ENCODE measurements at regions not wholly inside any gene's neighbourhood (a gene's known extent, or its start where the extent isn't known, plus 50 kb on each side); places are given as distances from the start of the nearest gene placed in this dataset.
A peak's percentile ranks its signal among the peaks of the same experiment; 100 is the strongest.
"Not testable (repeated sequence)": the region's sequence is repeated elsewhere in the genome, so short reads cannot be mapped to it uniquely, and the experiment has no call there.

GRCh38 chr21:31517664-31518414 lies 141.7 kb upstream of the SOD1 start:
- TF ChIP-seq CTCF (IDR thresholded peaks at IDR 0.05; ENCODE audit: unreplicated experiment) = no peak
- H3K36me3 Mint-ChIP-seq = no peaks in the 10 kb centered on the region
- DNase-seq (ENCODE audit: low spot score in 2 of 2, unreplicated experiment in 2 of 2) = no peak
- peaks cover 28% of the 10 kb centered on the region for H3K4me1 Mint-ChIP-seq
- H3K9me3 Mint-ChIP-seq = no peaks in the 10 kb centered on the region
- H3K4me3 Mint-ChIP-seq = no peak overlapping the region
- H3K27me3 Mint-ChIP-seq (ENCODE audit: low read depth) = no peaks in the 10 kb centered on the region
- peak overlapping the region; percentile 65 for H3K27ac Mint-ChIP-seq

DNA sequence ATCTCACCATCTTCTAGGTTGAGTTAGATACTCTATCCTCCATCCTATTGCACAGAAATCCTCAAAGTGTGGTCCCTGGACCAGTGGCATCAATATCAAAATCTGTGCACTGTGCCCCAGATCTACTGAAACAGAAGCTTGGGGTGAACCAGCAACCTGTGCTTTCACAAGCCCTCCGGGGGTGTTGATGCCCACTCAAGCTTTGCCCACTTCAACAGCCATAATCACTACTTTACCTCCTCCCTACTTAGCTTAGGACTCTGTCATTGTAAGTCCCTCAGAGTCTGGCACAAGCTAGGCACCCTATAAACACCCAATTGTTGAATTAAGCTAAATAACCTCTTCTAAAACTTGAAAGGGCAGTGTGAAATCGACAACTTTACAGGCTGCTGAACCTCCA lies 144.2 kb upstream of the SOD1 start:
- Mint-ChIP-seq H3K27me3 (ENCODE audit: low read depth) (no peaks in the 10 kb centered on the region), H3K4me1 (peaks cover 18% of the 10 kb centered on the region)

DNA sequence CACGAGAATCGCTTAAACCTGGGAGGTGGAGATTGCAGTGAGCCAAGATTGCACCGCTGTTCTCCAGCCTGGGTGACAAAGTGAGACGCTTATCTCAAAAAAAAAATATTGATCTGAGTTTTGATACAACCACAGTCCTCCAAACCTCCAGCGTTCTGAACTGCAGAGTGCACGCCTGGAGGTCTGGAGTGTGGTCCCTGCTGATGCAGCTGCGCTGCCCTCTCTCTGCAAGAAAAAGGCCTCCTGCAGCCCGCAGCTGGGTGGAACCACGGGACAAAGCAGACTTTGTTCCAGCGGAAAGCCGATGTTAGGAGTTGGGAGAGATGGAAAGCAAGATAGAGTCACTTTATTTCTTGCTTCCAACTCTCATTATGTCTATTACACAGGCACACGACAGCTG lies 144.9 kb upstream of the SOD1 start:
- Mint-ChIP-seq H3K4me3 (no peak overlapping the region), H3K9me3 (no peaks in the 10 kb centered on the region), H3K36me3 (no peaks in the 10 kb centered on the region), H3K27me3 (ENCODE audit: low read depth) (no peaks in the 10 kb centered on the region), H3K4me1 (peaks cover 19% of the 10 kb centered on the region), H3K27ac (no peak overlapping the region)
- TF ChIP-seq CTCF (IDR thresholded peaks at IDR 0.05; ENCODE audit: unreplicated experiment) = no peak
- peak in 1 of 2 experiments; percentile 47 for DNase-seq (ENCODE audit: low spot score in 2 of 2, unreplicated experiment in 2 of 2)

More for the DNA sequence above, 144.2 kb upstream of the SOD1 start:
- no peak for DNase-seq (ENCODE audit: low spot score in 2 of 2, unreplicated experiment in 2 of 2)
- no peak overlapping the region for H3K4me3 Mint-ChIP-seq
- no peak overlapping the region for H3K27ac Mint-ChIP-seq
- no peaks in the 10 kb centered on the region for H3K36me3 Mint-ChIP-seq
- no peak for TF ChIP-seq CTCF (IDR thresholded peaks at IDR 0.05; ENCODE audit: unreplicated experiment)
- H3K9me3 Mint-ChIP-seq = no peaks in the 10 kb centered on the region

GRCh38 chr21:31513541-31513940 lies 146.0 kb upstream of the SOD1 start:
- H3K36me3 Mint-ChIP-seq; H3K27me3 Mint-ChIP-seq (ENCODE audit: low read depth); H3K9me3 Mint-ChIP-seq; H3K27ac Mint-ChIP-seq; H3K4me3 Mint-ChIP-seq; DNase-seq (ENCODE audit: low spot score in 2 of 2, unreplicated experiment in 2 of 2): not testable (repeated sequence)
- peaks cover 29% of the 10 kb centered on the region for H3K4me1 Mint-ChIP-seq

DNA sequence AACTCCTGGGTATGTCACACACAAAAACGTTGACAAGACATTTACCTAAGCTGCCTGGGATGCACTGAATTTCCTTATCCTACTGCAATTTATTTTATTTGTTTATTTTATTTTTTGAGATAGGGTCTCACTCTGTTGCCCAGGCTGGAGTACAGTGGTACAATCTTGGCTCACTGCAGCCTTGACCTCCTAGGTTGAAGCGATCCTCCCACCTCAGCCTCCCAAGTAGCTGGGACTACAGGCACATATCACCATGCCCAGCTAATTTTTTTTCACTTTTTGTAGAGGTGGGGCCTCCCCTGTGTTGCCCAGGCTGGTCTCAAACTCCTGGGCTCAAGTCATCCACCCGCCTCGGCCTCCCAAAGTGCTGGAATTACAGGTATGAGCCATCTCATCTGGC lies 147.5 kb upstream of the SOD1 start:
- H3K36me3 Mint-ChIP-seq; H3K27ac Mint-ChIP-seq; H3K27me3 Mint-ChIP-seq (ENCODE audit: low read depth); H3K9me3 Mint-ChIP-seq; H3K4me3 Mint-ChIP-seq; DNase-seq (ENCODE audit: low spot score in 2 of 2, unreplicated experiment in 2 of 2): not testable (repeated sequence)
- peaks cover 29% of the 10 kb centered on the region for H3K4me1 Mint-ChIP-seq

DNA sequence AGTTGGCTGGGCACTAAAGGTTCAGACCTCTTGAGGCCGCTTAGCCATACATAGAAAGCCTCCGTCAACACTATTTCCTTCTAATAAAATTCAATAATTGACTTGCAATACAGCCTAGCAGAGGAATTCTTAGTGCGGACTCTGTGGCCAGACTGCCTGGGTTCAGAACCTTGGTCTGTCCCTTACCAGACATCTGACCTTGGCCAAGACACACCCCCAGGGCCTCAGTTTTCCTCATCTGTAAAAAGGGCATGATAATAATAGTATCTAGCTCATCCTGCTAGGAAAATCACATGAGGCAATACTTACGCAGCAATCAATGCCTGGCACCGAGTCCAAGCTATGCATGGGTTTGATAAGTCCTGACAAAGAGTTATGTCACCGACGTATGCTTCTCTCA lies 148.2 kb upstream of the SOD1 start:
- Mint-ChIP-seq H3K4me3 (no peak overlapping the region), H3K36me3 (peaks cover 1% of the 10 kb centered on the region), H3K9me3 (no peaks in the 10 kb centered on the region), H3K27ac (no peak overlapping the region), H3K27me3 (ENCODE audit: low read depth) (no peaks in the 10 kb centered on the region), H3K4me1 (peaks cover 31% of the 10 kb centered on the region)
- no peak for DNase-seq (ENCODE audit: low spot score in 2 of 2, unreplicated experiment in 2 of 2)
- no peak for TF ChIP-seq CTCF (IDR thresholded peaks at IDR 0.05; ENCODE audit: unreplicated experiment)
